ENCODE measurements at regions not wholly inside any gene's neighbourhood (a gene's known extent, or its start where the extent isn't known, plus 50 kb on each side); places are given as distances from the start of the nearest gene placed in this dataset.
"Not testable (repeated sequence)": the region's sequence is repeated elsewhere in the genome, so short reads cannot be mapped to it uniquely, and the experiment has no call there.

GRCh38 chr13:38415233-38415632 lies 65.6 kb downstream of the UFM1 start:
- DNase-seq: no peak

DNA sequence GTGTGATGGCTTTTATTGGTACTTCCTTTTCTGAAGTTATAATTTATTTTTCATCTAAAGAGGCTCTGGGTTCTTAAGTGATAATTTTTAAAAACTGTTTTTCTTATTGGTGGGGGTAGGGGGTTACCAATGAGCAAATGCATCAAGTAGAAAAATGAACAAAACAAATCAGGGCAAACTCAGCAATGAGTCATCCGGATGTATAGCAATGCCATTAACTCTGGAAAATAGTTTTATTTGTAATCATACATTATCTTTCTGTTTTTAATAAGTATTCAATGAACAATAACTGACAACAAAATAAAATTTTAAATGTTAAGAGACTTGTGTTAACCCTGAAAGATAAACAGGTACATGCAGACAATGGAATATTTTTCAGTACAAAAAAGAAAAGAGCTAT lies 67.6 kb downstream of the UFM1 start:
- no peak for DNase-seq

DNA sequence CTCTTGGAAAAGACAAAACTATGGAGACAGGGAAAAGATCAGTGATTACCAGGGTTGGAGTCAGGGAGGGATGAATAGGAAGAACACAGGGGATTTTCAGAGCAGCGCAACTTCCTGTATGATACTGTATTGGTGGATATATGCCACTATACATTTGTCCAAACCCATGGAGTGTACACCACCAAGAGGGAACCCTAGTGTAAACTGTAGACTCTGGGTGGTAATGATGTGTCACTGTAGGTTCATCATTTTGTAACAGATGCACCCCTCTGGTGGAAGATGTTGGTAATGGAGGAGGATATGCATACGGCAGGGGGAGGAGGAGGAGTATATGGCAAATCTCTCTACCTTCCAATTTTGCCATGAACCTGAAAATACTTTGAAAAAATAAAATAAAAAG lies 68.1 kb downstream of the UFM1 start:
- DNase-seq: no peak

- DNase-seq: no peak
These were observed 68.6 kb downstream of the UFM1 start for GRCh38 chr13:38418286-38418685.

GRCh38 chr13:38419312-38419873 lies 69.7 kb downstream of the UFM1 start:
- DNase-seq: no peak

GRCh38 chr13:38421590-38422560 lies 72.2 kb downstream of the UFM1 start:
- DNase-seq: no peak

DNA sequence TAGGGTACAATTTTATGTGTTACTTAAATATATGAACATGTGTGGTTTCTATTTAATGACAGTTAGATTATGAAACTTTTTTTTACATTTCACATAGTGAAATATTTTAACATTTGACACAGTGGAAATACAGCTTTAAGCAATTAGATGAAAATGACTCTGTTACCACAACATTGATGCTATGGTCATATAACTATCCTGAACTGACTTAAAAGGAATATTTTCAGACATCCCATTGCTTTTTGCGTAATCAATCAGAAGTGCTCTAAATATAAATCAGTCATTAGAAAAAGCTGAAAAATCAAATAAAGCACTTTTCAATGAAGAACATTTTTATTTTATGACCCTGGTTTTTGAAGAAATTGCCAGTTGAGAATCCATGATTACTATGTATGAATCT lies 80.3 kb downstream of the UFM1 start:
- no peak for DNase-seq

DNA sequence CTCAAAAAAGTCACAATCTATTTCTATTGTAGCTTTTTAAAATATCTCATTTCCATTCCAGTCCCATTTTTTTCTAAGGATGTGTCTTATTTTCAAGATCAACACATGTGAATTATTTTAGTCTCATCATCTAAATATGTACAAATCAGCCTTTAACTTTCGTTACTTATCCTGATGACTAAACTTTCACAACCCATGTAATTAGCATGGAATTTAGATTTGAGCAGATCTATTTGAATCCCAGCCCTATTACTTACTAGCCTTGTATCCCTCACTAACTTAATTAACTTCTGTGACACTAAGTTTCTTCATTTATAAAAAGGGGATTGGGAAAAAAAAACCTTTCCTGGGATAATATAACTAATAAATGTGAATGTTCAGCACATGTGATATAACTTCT lies 81.1 kb downstream of the UFM1 start:
- DNase-seq: no peak

DNA sequence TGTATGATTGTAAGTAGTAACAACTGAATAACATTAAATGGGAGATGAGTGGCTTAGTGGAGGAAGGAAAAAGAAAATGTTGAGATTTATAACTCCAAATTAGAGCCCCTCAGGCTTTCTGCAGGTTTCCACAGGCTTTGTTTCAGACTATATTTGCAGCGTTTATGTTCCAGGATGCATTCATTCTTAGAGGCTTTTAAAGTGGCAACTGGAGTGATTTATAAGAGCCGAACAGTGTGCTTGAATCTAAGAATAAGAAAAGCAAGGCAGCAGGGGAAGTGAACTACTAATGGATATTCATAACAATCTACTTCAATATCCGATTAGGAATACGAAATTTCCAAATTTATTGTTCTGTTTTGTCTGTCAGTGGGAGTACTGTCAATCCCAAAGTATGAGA lies 91.0 kb downstream of the UFM1 start:
- no peak for DNase-seq

GRCh38 chr13:38444904-38445303 lies 95.3 kb downstream of the UFM1 start:
- DNase-seq: no peak

DNA sequence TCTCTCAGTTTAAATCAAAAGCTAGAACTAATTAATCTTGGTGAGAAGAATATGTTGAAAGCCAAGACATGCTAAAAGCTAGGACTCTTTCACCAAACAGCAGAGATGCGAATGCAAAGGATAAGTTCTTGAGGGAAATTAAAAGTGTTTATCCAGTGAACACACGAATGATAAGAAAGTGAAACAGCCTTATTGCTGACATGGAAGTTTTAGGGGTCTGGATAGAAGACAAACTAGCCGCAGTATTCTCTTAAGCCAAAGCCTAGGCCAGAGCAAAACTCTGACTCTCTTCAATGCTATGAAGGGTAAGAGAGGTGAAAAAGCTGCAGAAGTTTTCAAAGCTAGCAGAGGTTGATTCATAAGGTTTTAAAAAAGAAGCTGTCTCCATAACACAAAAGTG lies 103.0 kb downstream of the UFM1 start:
- DNase-seq: no peak

DNA sequence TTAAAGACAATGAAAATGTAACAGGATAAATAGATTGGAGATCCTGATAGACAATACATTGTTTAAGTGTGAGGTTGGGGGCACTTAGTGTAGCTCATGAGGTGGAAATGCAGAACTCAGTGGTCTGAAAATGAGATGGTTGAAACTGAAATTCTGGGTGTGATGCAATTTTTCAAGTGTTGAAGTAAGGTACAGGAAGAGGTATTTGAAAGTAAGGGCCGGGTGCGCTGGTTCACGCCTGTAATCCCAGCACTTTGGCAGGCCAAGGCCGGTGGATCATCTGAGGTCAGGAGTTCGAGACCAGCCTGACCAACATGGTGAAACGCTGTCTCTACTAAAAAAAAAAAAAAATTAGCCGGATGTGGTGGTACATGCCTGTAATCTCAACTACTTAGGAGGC lies 113.0 kb downstream of the UFM1 start:
- DNase-seq: no peak

DNA sequence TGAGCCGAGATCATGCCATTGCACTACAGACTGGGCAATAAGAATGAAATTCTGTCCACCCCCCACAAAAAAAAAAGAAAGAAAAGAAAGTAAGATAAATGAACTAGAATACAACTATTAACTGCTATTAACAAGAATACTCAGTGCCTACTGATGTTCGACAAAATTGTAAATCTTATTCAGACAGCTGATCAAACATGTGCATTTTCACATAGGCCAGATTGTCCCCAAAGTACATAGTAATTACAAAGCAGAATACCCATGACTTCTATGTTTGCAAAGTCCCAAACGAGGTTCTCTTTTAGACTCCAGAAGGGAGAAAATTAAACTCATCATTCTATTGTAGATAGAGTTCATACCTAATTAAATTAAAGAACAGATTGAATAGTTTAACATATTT lies 113.4 kb downstream of the UFM1 start:
- no peak for DNase-seq

DNA sequence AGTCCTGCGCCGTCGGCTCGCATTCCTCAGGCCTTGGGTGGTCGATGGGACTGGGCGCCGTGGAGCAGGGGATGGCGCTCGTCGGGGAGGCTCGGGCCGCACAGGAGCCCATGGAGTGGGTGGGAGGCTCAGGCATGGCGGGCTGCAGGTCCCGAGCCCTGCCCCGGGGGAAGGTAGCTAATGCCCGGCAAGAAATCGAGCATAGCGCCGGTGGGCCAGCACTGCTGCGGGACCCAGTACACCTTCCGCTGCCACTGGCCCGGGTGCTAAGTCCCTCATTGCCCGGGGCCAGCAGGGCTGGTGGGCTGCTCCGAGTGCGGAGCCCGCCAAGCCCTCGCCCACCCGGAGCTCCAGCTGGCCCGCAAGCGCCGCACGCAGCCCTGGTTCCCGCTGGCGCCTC lies 122.8 kb downstream of the UFM1 start:
- DNase-seq: not testable (repeated sequence)

DNA sequence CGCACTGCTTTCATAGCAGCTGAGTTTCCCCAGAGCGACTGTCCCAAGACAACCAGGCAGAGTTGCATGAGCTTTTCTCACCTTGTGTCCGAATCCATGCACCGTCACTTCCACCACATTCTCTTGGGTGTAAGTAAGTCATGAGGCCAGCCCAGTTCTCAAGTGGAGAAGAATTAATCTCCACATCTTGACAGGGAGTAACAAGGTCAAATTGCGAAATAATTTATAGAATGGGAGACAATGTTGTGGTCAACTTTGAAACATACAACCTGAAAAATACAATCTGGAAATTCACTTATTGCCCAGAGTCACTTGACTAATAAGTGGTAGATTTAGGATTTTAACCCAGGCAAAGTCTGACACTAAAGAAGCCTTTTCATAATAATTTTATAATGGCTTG lies 123.7 kb downstream of the UFM1 start:
- no peak for DNase-seq

DNA sequence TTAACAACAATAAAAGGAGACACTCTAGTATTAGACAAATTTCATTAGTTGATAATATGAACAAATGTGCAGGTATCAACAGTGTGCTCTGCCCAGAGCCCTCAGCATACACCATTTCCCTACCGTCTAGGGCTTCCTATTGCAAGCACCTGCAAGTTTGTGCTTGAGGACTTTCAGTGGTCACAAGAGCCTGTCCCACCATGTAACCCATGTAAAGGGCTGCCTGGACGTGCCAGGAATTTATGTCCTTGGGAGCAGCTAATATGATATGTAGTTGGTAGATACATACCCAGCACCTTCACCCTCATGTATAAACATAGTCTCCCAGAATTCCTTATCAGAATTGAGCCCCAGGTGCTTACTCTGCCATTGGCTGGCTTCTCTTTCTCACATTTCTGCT lies 128.0 kb downstream of the UFM1 start:
- no peak for DNase-seq

GRCh38 chr13:38483623-38484022 lies 134.0 kb downstream of the UFM1 start:
- DNase-seq: no peak

DNA sequence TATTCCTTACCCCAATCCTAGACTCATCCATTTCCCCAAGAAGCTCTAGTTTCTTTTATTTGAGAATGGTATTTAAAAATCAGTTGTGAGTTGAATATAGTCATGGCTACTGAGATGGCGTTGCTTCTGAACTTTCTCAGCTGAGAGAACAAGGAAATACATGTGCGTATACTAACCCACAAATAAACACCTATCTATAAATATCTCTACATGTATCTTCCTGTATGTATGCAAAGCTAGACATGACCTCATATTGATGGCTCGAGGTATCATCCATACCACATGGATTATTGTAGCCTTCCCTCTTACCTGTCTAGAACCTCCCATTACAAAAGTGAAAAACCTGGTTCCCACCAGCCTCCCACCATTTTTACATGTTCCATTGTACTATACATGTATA lies 141.0 kb downstream of the UFM1 start:
- DNase-seq: no peak

- no peak for DNase-seq
These were observed 144.8 kb downstream of the UFM1 start for GRCh38 chr13:38494445-38494844.

- DNase-seq: peak; percentile 19
These were observed 147.3 kb downstream of the UFM1 start for GRCh38 chr13:38496917-38497316.

DNA sequence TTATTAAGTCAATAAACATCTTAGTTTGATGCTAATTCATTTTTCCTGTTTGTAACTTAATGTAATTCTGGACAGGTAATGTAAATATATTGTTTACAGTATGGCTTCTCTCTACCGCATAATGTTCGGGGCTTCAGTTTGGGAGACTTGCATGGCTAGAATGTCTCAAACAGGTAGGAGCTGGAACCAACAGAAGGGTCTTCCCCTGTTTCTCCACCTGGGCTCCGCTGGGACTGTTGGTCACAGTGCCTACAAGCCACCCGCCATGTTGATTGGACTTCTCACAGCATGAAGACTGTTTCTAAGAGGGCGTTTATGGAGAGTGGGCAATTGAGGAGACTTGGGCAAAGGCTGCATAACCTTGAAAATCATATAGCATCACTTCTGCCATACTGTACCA lies 148.6 kb downstream of the UFM1 start:
- DNase-seq: no peak

GRCh38 chr13:38514575-38514974 lies 164.9 kb downstream of the UFM1 start:
- DNase-seq: no peak

DNA sequence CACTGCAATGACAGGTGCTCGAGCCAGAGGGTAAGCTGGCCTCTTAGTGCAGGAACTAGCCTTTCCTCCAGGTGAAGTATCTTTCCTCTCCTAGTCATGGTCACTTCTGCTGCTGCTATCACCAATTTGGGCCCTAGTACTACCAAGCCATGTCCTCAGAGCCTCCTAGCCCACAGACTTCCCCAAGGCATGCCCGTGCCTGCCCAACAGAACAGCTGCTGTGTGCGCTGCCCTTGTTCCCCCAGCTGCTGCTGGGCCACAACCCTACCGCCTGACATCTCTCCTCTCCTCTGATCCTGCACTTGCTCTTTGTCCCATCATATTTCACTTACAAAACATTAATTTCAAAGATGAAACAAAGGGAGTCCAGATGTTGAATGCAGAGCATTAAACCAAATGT lies 168.5 kb upstream of the FREM2 start:
- no peak for DNase-seq

- no peak for DNase-seq
These were observed 167.5 kb upstream of the FREM2 start for GRCh38 chr13:38519229-38519911.

All from NCI-H1105 treated with DMSO at 0.1 percent for 48 hours (cell line).